ENCODE measurements at regions not wholly inside any gene's neighbourhood (a gene's known extent, or its start where the extent isn't known, plus 50 kb on each side); places are given as distances from the start of the nearest gene placed in this dataset.

DNA sequence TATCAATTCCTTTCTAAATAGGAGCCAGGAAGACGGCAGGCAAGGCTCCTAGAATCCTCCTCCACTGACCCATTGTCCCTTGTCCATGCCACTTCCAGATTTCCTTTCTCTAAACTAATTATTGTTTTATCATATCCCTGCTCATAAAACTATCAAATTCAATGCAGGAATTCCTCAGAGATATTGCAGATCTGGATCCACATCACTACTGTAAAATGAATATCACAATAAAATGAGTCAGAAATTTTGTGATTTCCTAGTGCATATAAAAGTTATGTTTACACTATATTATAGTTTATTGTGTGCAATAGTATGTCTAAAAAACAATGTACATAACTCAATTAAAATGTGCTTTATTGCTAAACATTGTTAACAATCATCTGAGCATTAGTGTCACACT, 498.7 kb upstream of the NEGR1 start:
- TF ChIP-seq, protein P1, sequence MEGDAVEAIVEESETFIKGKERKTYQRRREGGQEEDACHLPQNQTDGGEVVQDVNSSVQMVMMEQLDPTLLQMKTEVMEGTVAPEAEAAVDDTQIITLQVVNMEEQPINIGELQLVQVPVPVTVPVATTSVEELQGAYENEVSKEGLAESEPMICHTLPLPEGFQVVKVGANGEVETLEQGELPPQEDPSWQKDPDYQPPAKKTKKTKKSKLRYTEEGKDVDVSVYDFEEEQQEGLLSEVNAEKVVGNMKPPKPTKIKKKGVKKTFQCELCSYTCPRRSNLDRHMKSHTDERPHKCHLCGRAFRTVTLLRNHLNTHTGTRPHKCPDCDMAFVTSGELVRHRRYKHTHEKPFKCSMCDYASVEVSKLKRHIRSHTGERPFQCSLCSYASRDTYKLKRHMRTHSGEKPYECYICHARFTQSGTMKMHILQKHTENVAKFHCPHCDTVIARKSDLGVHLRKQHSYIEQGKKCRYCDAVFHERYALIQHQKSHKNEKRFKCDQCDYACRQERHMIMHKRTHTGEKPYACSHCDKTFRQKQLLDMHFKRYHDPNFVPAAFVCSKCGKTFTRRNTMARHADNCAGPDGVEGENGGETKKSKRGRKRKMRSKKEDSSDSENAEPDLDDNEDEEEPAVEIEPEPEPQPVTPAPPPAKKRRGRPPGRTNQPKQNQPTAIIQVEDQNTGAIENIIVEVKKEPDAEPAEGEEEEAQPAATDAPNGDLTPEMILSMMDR (IDR thresholded peaks at IDR 0.05): no peak
- TF ChIP-seq POLR2A (IDR thresholded peaks at IDR 0.05): no peak

Data from uterus (tissue), 2 donors.